Esophagus muscularis mucosa (tissue), 4 donors: ENCODE measurements at regions not wholly inside any gene's neighbourhood (a gene's known extent, or its start where the extent isn't known, plus 50 kb on each side); places are given as distances from the start of the nearest gene placed in this dataset.

Experiments
- DNase-seq: peaks from one replicate; pipeline ENCODE4 v3.0.0-alpha.2; 2017; ENCODE audit errors: extremely low spot score
- H3K27ac ChIP-seq, 4 donors: fragments of 200-600 bp; sonication (generic); replicated peaks in 1 of 4; 1 replicate in 3 of 4; 2 replicates in 1 of 4; pipeline ENCODE4 v1.5.1; 2016 to 2019; ENCODE audit warnings: mild to moderate bottlenecking in 1 of 4
- H3K27me3 ChIP-seq, 4 donors: fragments of 200-600 bp; sonication (generic); one replicate each; pipeline versions ENCODE4 v1.5.1 to v1.6.0; 2016 to 2019
- H3K36me3 ChIP-seq, 4 donors: fragments of 200-600 bp; sonication (generic); one replicate each; pipeline ENCODE4 v1.5.1; 2016 to 2019
- H3K4me1 ChIP-seq, 4 donors: fragments of 200-600 bp; sonication (generic); one replicate each; pipeline ENCODE4 v1.5.1; 2016 to 2019
- H3K4me3 ChIP-seq, 4 donors: fragments of 200-600 bp; sonication (generic); 1 replicate in 2 of 4; 2 replicates in 2 of 4; pipeline ENCODE4 v1.5.1; 2016 to 2019; ENCODE audit warnings: mild to moderate bottlenecking in 4 of 4, moderate library complexity in 1 of 4
- H3K9me3 ChIP-seq, 4 donors: fragments of 200-600 bp; sonication (generic); 1 replicate in 3 of 4; 2 replicates in 1 of 4; pipeline ENCODE4 v1.5.1; 2016 to 2019
- EP300 ChIP-seq: sonication (generic); formaldehyde crosslinking; IDR thresholded peaks from one replicate; pipeline ENCODE4 v1.6.1; 2017; ENCODE audit warnings: antibody characterized with exemption
- POLR2A ChIP-seq: fragments of 450-650 bp; IDR thresholded peaks from one replicate; pipeline ENCODE4 v1.6.1; 2017; ENCODE audit warnings: antibody characterized with exemption, moderate library complexity, mild to moderate bottlenecking, low read depth
- POLR2AphosphoS5 ChIP-seq, 2 donors: sonication (generic); formaldehyde crosslinking; IDR thresholded peaks; one replicate each; pipeline ENCODE4 v1.6.1; 2017; ENCODE audit warnings: antibody characterized with exemption in 2 of 2
- WGBS: methylation state at CpG from one replicate; pipeline ENCODE4 v1.1.5; 2018; 5-methylcytosine and 5-hydroxymethylcytosine counted together
- intact Hi-C: fragments of 100-400 bp; cut with DNase I; formaldehyde crosslinking; loops from one replicate; pipeline ENCODE4 v1.15.1; 2023
- TF ChIP-seq, protein P1 (sequence below), 3 experiments: fragments of 200-600 bp in 2 of 3; fragments of 450-650 bp in 1 of 3; sonication (generic) in 2 of 3; IDR thresholded peaks; one replicate each; pipeline ENCODE4 v1.5.1; 2017 to 2019; ENCODE audit warnings: antibody characterized with exemption in 3 of 3, mild to moderate bottlenecking in 2 of 3, moderate library complexity in 1 of 3

DNA sequence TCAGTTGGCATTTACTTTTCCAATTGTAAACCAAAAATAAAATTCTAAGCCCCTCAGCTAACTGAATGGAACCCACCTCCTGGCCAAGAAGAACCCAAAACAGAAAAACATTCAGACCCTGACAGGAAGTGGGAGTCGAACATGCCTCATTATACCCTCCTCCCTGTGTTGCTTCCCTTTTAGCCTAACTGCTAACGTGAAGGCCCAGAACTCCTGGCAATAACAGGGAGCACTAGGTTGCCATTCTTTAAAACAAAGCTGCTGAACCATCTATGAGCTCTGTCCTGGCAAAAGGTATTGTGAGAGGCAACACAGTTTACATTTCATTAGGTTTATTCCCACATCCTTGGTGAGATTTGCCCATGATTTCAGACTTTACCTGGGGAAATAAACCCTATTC is 481.4 kb downstream of the CHSY3 start:
- Histone ChIP-seq H3K4me1 (no peaks in the 10 kb centered on the region), H3K4me3 (no peak overlapping the region), H3K9me3 (no peaks in the 10 kb centered on the region), H3K27me3 (no peaks in the 10 kb centered on the region), H3K27ac (no peak overlapping the region), H3K36me3 (no peaks in the 10 kb centered on the region)
- intact Hi-C loops, result no loop called here
- DNase-seq, result no peak
- WGBS, result 60% methylated on average over 2 of the region's 2 CpGs
- TF ChIP-seq, protein P1, sequence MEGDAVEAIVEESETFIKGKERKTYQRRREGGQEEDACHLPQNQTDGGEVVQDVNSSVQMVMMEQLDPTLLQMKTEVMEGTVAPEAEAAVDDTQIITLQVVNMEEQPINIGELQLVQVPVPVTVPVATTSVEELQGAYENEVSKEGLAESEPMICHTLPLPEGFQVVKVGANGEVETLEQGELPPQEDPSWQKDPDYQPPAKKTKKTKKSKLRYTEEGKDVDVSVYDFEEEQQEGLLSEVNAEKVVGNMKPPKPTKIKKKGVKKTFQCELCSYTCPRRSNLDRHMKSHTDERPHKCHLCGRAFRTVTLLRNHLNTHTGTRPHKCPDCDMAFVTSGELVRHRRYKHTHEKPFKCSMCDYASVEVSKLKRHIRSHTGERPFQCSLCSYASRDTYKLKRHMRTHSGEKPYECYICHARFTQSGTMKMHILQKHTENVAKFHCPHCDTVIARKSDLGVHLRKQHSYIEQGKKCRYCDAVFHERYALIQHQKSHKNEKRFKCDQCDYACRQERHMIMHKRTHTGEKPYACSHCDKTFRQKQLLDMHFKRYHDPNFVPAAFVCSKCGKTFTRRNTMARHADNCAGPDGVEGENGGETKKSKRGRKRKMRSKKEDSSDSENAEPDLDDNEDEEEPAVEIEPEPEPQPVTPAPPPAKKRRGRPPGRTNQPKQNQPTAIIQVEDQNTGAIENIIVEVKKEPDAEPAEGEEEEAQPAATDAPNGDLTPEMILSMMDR (IDR thresholded peaks at IDR 0.05), result no peak
- TF ChIP-seq POLR2A (no peak), POLR2AphosphoS5 (IDR thresholded peaks at IDR 0.05) (no peak), EP300 (no peak)

- Histone ChIP-seq H3K9me3 (no peaks in the 10 kb centered on the region), H3K4me3 (no peak overlapping the region), H3K27me3 (no peaks in the 10 kb centered on the region), H3K27ac (no peak overlapping the region), H3K36me3 (no peaks in the 10 kb centered on the region), H3K4me1 (no peaks in the 10 kb centered on the region)
- WGBS, result 49% methylated on average over 2 of the region's 2 CpGs
- DNase-seq, result no peak
- intact Hi-C loops, result no loop called here
- no peak for TF ChIP-seq POLR2A
- TF ChIP-seq, protein P1 (IDR thresholded peaks at IDR 0.05), result no peak
- no peak for TF ChIP-seq EP300
- TF ChIP-seq POLR2AphosphoS5 (IDR thresholded peaks at IDR 0.05), result no peak
Measured at GRCh38 chr5:130365956-130366355, 461.7 kb downstream of the CHSY3 start.

GRCh38 chr5:130350131-130350530 is 445.9 kb downstream of the CHSY3 start:
- no peak overlapping the region for H3K27ac ChIP-seq
- no peaks in the 10 kb centered on the region for H3K36me3 ChIP-seq
- WGBS, result 94% methylated on average over 8 of the region's 8 CpGs
- no peaks in the 10 kb centered on the region for H3K27me3 ChIP-seq
- no peak for DNase-seq
- no peaks in the 10 kb centered on the region for H3K9me3 ChIP-seq
- no peak for TF ChIP-seq POLR2A
- TF ChIP-seq, protein P1 (IDR thresholded peaks at IDR 0.05), result no peak
- TF ChIP-seq EP300, result no peak
- TF ChIP-seq POLR2AphosphoS5 (IDR thresholded peaks at IDR 0.05), result no peak
- intact Hi-C loops, result no loop called here
- no peaks in the 10 kb centered on the region for H3K4me1 ChIP-seq
- no peak overlapping the region for H3K4me3 ChIP-seq

DNA sequence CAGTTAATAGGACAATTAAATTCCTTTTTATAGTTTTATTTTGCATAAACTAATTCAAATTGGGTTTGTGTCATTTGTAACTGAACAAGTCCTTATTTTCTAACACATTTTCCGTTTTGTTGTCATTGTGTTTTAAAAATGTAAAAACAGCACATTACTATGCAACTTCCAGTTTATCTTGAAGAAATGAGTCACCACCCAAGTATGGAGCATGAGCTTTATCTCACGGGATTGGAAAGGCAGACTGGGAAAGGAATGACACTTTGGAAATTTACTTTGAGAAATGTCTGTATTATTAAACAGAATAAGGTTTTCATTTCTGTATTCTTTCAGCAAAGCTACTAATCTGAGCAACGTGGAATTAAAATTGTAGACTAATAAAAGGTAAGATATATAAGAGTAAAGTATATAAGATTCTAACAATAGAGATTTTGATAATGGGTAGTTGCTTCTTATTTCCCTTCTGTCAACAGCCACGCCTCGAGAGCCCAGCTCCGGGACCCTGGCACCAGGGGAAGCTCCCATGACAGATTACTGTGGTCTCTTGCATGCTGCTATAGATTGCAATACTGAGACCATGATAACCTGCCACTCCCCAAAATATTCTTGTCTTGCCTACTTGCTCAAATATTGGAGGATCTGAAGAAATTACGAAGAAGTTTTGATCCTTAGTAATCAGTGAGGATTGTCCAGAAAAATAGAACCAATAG is 433.1 kb downstream of the CHSY3 start:
- no peaks in the 10 kb centered on the region for H3K36me3 ChIP-seq

More for the DNA sequence above, 433.1 kb downstream of the CHSY3 start:
- 54% methylated on average over 7 of the region's 7 CpGs for WGBS
- TF ChIP-seq, protein P1 (IDR thresholded peaks at IDR 0.05), result no peak
- no peak for TF ChIP-seq POLR2AphosphoS5 (IDR thresholded peaks at IDR 0.05)
- no peak for TF ChIP-seq POLR2A
- TF ChIP-seq EP300, result no peak
- H3K27me3 ChIP-seq, result no peaks in the 10 kb centered on the region
- H3K27ac ChIP-seq, result no peak overlapping the region
- DNase-seq, result no peak
- H3K4me1 ChIP-seq, result no peaks in the 10 kb centered on the region
- H3K4me3 ChIP-seq, result no peak overlapping the region
- intact Hi-C loops, result no loop called here
- H3K9me3 ChIP-seq, result no peaks in the 10 kb centered on the region
